ENCODE measurements at regions not wholly inside any gene's neighbourhood (a gene's known extent, or its start where the extent isn't known, plus 50 kb on each side); places are given as distances from the start of the nearest gene placed in this dataset.

- Histone ChIP-seq H3K4me1 (ENCODE audit: insufficient read depth) (no peaks in the 10 kb centered on the region), H4K20me1 (ENCODE audit: insufficient read depth, poor library complexity, severe bottlenecking) (no peaks in the 10 kb centered on the region), H3K79me2 (no peaks in the 10 kb centered on the region), H3K9me2 (replicated peaks; ENCODE audit: insufficient read depth) (no peaks in the 10 kb centered on the region), H3K27me3 (no peaks in the 10 kb centered on the region), H3K4me2 (no peak overlapping the region), H3K9me3 (ENCODE audit: low read depth) (peaks cover 7% of the 10 kb centered on the region), H3K27ac (no peak overlapping the region), H2AFZ (no peak overlapping the region), H3K4me3 (no peak overlapping the region), H3K36me3 (replicated peaks; ENCODE audit: insufficient read depth, low read depth) (no peaks in the 10 kb centered on the region)
- no peak for DNase-seq (ENCODE audit: low spot score)
- TF ChIP-seq EZH2phosphoT487 (IDR thresholded peaks at IDR 0.05; ENCODE audit: low read depth, severe bottlenecking, unreplicated experiment) (no peak), EZH2 (IDR thresholded peaks at IDR 0.05; ENCODE audit: borderline replicate concordance) (no peak), CTCF (IDR thresholded peaks at IDR 0.05; ENCODE audit: poor library complexity) (no peak)
- 91% methylated on average over 12 of the region's 12 CpGs for WGBS (ENCODE audit: low lambda C conversion rate, missing lambda C conversion rate)
These were observed 108.7 kb upstream of the PPP2R2D start for GRCh38 chr10:131792011-131792651.

GRCh38 chr10:131792809-131793208, 108.0 kb upstream of the PPP2R2D start:
- DNase-seq (ENCODE audit: low spot score) = no peak
- H3K9me3 ChIP-seq (ENCODE audit: low read depth) = peaks cover 9% of the 10 kb centered on the region
- no peaks in the 10 kb centered on the region for H4K20me1 ChIP-seq (ENCODE audit: insufficient read depth, poor library complexity, severe bottlenecking)
- no peak overlapping the region for H2AFZ ChIP-seq
- no peaks in the 10 kb centered on the region for H3K36me3 ChIP-seq (replicated peaks; ENCODE audit: insufficient read depth, low read depth)
- no peak overlapping the region for H3K4me3 ChIP-seq
- no peaks in the 10 kb centered on the region for H3K79me2 ChIP-seq
- no peak overlapping the region for H3K4me2 ChIP-seq
- WGBS (ENCODE audit: low lambda C conversion rate, missing lambda C conversion rate) = 94% methylated on average over 7 of the region's 7 CpGs
- H3K27ac ChIP-seq = no peak overlapping the region
- no peaks in the 10 kb centered on the region for H3K4me1 ChIP-seq (ENCODE audit: insufficient read depth)
- TF ChIP-seq EZH2 (IDR thresholded peaks at IDR 0.05; ENCODE audit: borderline replicate concordance) = no peak
- no peak for TF ChIP-seq EZH2phosphoT487 (IDR thresholded peaks at IDR 0.05; ENCODE audit: low read depth, severe bottlenecking, unreplicated experiment)
- TF ChIP-seq CTCF (IDR thresholded peaks at IDR 0.05; ENCODE audit: poor library complexity) = no peak
- H3K9me2 ChIP-seq (replicated peaks; ENCODE audit: insufficient read depth) = no peaks in the 10 kb centered on the region
- H3K27me3 ChIP-seq = no peaks in the 10 kb centered on the region

GRCh38 chr10:131795761-131796160, 105.0 kb upstream of the PPP2R2D start:
- no peak overlapping the region for H3K4me2 ChIP-seq
- no peaks in the 10 kb centered on the region for H3K79me2 ChIP-seq
- no peaks in the 10 kb centered on the region for H3K9me2 ChIP-seq (replicated peaks; ENCODE audit: insufficient read depth)
- 80% methylated on average over 2 of the region's 2 CpGs for WGBS (ENCODE audit: low lambda C conversion rate, missing lambda C conversion rate)
- H3K36me3 ChIP-seq (replicated peaks; ENCODE audit: insufficient read depth, low read depth) = no peaks in the 10 kb centered on the region
- TF ChIP-seq EZH2phosphoT487 (IDR thresholded peaks at IDR 0.05; ENCODE audit: low read depth, severe bottlenecking, unreplicated experiment) (no peak), EZH2 (IDR thresholded peaks at IDR 0.05; ENCODE audit: borderline replicate concordance) (no peak), CTCF (IDR thresholded peaks at IDR 0.05; ENCODE audit: poor library complexity) (no peak)
- H3K4me3 ChIP-seq = no peak overlapping the region
- no peaks in the 10 kb centered on the region for H3K27me3 ChIP-seq
- no peaks in the 10 kb centered on the region for H4K20me1 ChIP-seq (ENCODE audit: insufficient read depth, poor library complexity, severe bottlenecking)
- DNase-seq (ENCODE audit: low spot score) = peak; percentile 56
- no peak overlapping the region for H2AFZ ChIP-seq
- H3K4me1 ChIP-seq (ENCODE audit: insufficient read depth) = no peaks in the 10 kb centered on the region
- peak overlapping the region; percentile 79 for H3K27ac ChIP-seq
- H3K9me3 ChIP-seq (ENCODE audit: low read depth) = peaks cover 14% of the 10 kb centered on the region
